ENCODE measurements at regions not wholly inside any gene's neighbourhood (a gene's known extent, or its start where the extent isn't known, plus 50 kb on each side); places are given as distances from the start of the nearest gene placed in this dataset.

- TF ChIP-seq CTCF (IDR thresholded peaks at IDR 0.05; ENCODE audit: low read depth, low read length) = no peak
- no peak overlapping the region for H3K4me3 ChIP-seq (ENCODE audit: low read depth, low read length)
Observed at GRCh38 chr7:9945857-9946256, 1027.8 kb upstream of the PHF14 start.

- no peak overlapping the region for H3K4me3 ChIP-seq (ENCODE audit: low read depth, low read length)
Observed at GRCh38 chr7:9955138-9955537, 1018.5 kb upstream of the PHF14 start.

GRCh38 chr7:9958486-9958885, 1015.2 kb upstream of the PHF14 start:
- no peak for TF ChIP-seq CTCF (IDR thresholded peaks at IDR 0.05; ENCODE audit: low read depth, low read length)
- H3K4me3 ChIP-seq (ENCODE audit: low read depth, low read length) = no peak overlapping the region

More at GRCh38 chr7:9955138-9955537, 1018.5 kb upstream of the PHF14 start:
- TF ChIP-seq CTCF (IDR thresholded peaks at IDR 0.05; ENCODE audit: low read depth, low read length) = no peak

- no peak overlapping the region for H3K4me3 ChIP-seq (ENCODE audit: low read depth, low read length)
- TF ChIP-seq CTCF (IDR thresholded peaks at IDR 0.05; ENCODE audit: low read depth, low read length) = no peak
Observed at GRCh38 chr7:9960460-9960859, 1013.2 kb upstream of the PHF14 start.

GRCh38 chr7:9961161-9961922, 1012.3 kb upstream of the PHF14 start:
- TF ChIP-seq CTCF (IDR thresholded peaks at IDR 0.05; ENCODE audit: low read depth, low read length) = no peak
- H3K4me3 ChIP-seq (ENCODE audit: low read depth, low read length) = no peak overlapping the region

- no peak for TF ChIP-seq CTCF (IDR thresholded peaks at IDR 0.05; ENCODE audit: low read depth, low read length)
- no peak overlapping the region for H3K4me3 ChIP-seq (ENCODE audit: low read depth, low read length)
Observed at GRCh38 chr7:9962742-9963141, 1010.9 kb upstream of the PHF14 start.

- TF ChIP-seq CTCF (IDR thresholded peaks at IDR 0.05; ENCODE audit: low read depth, low read length) = no peak
- H3K4me3 ChIP-seq (ENCODE audit: low read depth, low read length) = no peak overlapping the region
Observed at GRCh38 chr7:9978106-9979064, 995.3 kb upstream of the PHF14 start.
